Peyer's patch (tissue), 4 donors: ENCODE measurements at regions not wholly inside any gene's neighbourhood (a gene's known extent, or its start where the extent isn't known, plus 50 kb on each side); places are given as distances from the start of the nearest gene placed in this dataset.

Source experiments
- CTCF ChIP-seq, 6 experiments: fragments of 450-650 bp in 4 of 6; fragments of 200-600 bp in 2 of 6; sonication (generic) in 1 of 6; IDR thresholded peaks; one replicate each; pipeline ENCODE4 v1.5.1; 2017 to 2019; ENCODE audit warnings: antibody characterized with exemption in 6 of 6, mild to moderate bottlenecking in 3 of 6, moderate library complexity in 1 of 6
- POLR2A ChIP-seq, 2 donors: fragments of 450-650 bp; IDR thresholded peaks; one replicate each; pipeline ENCODE4 v1.5.1; 2017; ENCODE audit warnings: antibody characterized with exemption in 2 of 2, mild to moderate bottlenecking in 2 of 2, moderate library complexity in 2 of 2

- TF ChIP-seq CTCF (IDR thresholded peaks at IDR 0.05) (no peak), POLR2A (IDR thresholded peaks at IDR 0.05) (no peak)
Observed at GRCh38 chr7:41257660-41258059, 445.2 kb downstream of the INHBA start.
